ENCODE measurements at regions not wholly inside any gene's neighbourhood (a gene's known extent, or its start where the extent isn't known, plus 50 kb on each side); places are given as distances from the start of the nearest gene placed in this dataset.
"Not testable (repeated sequence)": the region's sequence is repeated elsewhere in the genome, so short reads cannot be mapped to it uniquely, and the experiment has no call there.

DNA sequence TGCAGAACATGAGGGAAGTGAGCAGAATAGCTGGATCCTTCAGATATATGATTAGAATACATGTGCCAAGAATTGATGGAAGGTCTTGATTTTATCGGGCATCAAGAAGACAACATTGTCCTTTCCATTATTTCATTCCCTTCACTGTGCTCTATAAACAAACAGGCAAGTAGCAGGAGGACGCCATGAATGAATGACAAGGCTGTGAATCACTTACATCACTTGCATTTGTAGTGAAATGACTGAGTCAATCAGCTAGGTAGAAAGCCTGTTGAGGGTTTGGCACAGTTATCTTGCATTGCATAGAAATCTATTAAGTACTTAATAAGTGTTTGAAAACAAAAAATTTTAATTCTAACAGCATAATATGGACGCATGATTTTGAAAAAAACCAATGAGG, 548.8 kb upstream of the IZUMO3 start:
- H3K4me3 Mint-ChIP-seq (ENCODE audit: unreplicated experiment): no peak overlapping the region
- H3K4me1 Mint-ChIP-seq (ENCODE audit: unreplicated experiment): no peaks in the 10 kb centered on the region
- H3K27ac Mint-ChIP-seq (ENCODE audit: unreplicated experiment): no peak overlapping the region
- H3K36me3 Mint-ChIP-seq (ENCODE audit: unreplicated experiment): no peaks in the 10 kb centered on the region
- TF ChIP-seq, protein P1, sequence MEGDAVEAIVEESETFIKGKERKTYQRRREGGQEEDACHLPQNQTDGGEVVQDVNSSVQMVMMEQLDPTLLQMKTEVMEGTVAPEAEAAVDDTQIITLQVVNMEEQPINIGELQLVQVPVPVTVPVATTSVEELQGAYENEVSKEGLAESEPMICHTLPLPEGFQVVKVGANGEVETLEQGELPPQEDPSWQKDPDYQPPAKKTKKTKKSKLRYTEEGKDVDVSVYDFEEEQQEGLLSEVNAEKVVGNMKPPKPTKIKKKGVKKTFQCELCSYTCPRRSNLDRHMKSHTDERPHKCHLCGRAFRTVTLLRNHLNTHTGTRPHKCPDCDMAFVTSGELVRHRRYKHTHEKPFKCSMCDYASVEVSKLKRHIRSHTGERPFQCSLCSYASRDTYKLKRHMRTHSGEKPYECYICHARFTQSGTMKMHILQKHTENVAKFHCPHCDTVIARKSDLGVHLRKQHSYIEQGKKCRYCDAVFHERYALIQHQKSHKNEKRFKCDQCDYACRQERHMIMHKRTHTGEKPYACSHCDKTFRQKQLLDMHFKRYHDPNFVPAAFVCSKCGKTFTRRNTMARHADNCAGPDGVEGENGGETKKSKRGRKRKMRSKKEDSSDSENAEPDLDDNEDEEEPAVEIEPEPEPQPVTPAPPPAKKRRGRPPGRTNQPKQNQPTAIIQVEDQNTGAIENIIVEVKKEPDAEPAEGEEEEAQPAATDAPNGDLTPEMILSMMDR (IDR thresholded peaks at IDR 0.05): no peak
- H3K9me3 Mint-ChIP-seq (ENCODE audit: unreplicated experiment): peaks cover 3% of the 10 kb centered on the region
- no peaks in the 10 kb centered on the region for H3K27me3 Mint-ChIP-seq (ENCODE audit: unreplicated experiment)
- no peak for DNase-seq (ENCODE audit: extremely low spot score, unreplicated experiment)

GRCh38 chr9:25078202-25078601, 532.5 kb upstream of the IZUMO3 start:
- no peak overlapping the region for H3K27ac Mint-ChIP-seq (ENCODE audit: unreplicated experiment)
- no peak overlapping the region for H3K4me3 Mint-ChIP-seq (ENCODE audit: unreplicated experiment)
- no peaks in the 10 kb centered on the region for H3K36me3 Mint-ChIP-seq (ENCODE audit: unreplicated experiment)
- DNase-seq (ENCODE audit: extremely low spot score, unreplicated experiment): no peak
- TF ChIP-seq, protein P1 (IDR thresholded peaks at IDR 0.05): no peak
- no peaks in the 10 kb centered on the region for H3K27me3 Mint-ChIP-seq (ENCODE audit: unreplicated experiment)
- no peaks in the 10 kb centered on the region for H3K4me1 Mint-ChIP-seq (ENCODE audit: unreplicated experiment)
- H3K9me3 Mint-ChIP-seq (ENCODE audit: unreplicated experiment): peaks cover 12% of the 10 kb centered on the region

DNA sequence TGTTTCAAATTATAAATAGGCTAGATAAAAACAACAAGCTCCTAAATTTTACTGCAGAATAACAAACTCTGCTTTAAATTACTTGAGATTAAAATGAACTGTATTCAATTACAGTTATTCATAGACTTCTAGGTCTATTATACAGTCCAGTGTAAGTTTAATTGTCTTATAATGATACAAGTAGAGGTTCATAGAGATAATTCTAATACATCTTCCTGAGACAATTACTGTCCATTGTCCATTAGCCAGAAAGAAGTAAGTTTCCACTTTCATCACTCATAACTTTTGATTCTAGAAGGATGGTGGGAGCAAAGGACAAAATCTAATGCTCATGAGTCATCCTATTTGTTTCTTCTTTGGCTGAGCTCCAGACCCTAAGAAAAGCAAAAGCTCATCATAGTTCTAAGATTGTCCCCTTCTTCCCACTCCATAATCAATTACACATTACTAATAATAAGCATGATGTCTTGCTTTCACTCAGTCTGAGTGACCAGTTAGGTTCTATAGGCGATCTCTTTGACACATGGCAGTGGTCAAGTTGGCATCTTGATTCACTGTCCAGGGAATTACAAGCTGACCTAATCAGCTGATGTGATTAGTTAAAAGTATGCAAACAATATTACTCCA, 502.5 kb upstream of the IZUMO3 start:
- no peak for DNase-seq (ENCODE audit: extremely low spot score, unreplicated experiment)
- Mint-ChIP-seq H3K4me1 (ENCODE audit: unreplicated experiment) (no peaks in the 10 kb centered on the region), H3K27ac (ENCODE audit: unreplicated experiment) (no peak overlapping the region), H3K36me3 (ENCODE audit: unreplicated experiment) (no peaks in the 10 kb centered on the region), H3K9me3 (ENCODE audit: unreplicated experiment) (peaks cover 8% of the 10 kb centered on the region), H3K4me3 (ENCODE audit: unreplicated experiment) (no peak overlapping the region), H3K27me3 (ENCODE audit: unreplicated experiment) (no peaks in the 10 kb centered on the region)
- TF ChIP-seq, protein P1 (IDR thresholded peaks at IDR 0.05): no peak

- not testable (repeated sequence) for H3K4me1 Mint-ChIP-seq (ENCODE audit: unreplicated experiment); H3K4me3 Mint-ChIP-seq (ENCODE audit: unreplicated experiment); DNase-seq (ENCODE audit: extremely low spot score, unreplicated experiment); H3K27ac Mint-ChIP-seq (ENCODE audit: unreplicated experiment); H3K36me3 Mint-ChIP-seq (ENCODE audit: unreplicated experiment); H3K27me3 Mint-ChIP-seq (ENCODE audit: unreplicated experiment)
- peaks cover 13% of the 10 kb centered on the region for H3K9me3 Mint-ChIP-seq (ENCODE audit: unreplicated experiment)
Observed at GRCh38 chr9:25045469-25045868, 499.8 kb upstream of the IZUMO3 start.

- H3K9me3 Mint-ChIP-seq (ENCODE audit: unreplicated experiment): peaks cover under 1% of the 10 kb centered on the region
- no peak overlapping the region for H3K4me3 Mint-ChIP-seq (ENCODE audit: unreplicated experiment)
- H3K27ac Mint-ChIP-seq (ENCODE audit: unreplicated experiment): no peak overlapping the region
- H3K4me1 Mint-ChIP-seq (ENCODE audit: unreplicated experiment): no peaks in the 10 kb centered on the region
- no peaks in the 10 kb centered on the region for H3K27me3 Mint-ChIP-seq (ENCODE audit: unreplicated experiment)
- TF ChIP-seq, protein P1 (IDR thresholded peaks at IDR 0.05): no peak
- no peak for DNase-seq (ENCODE audit: extremely low spot score, unreplicated experiment)
- no peaks in the 10 kb centered on the region for H3K36me3 Mint-ChIP-seq (ENCODE audit: unreplicated experiment)
Observed at GRCh38 chr9:25029743-25030142, 484.0 kb upstream of the IZUMO3 start.

DNA sequence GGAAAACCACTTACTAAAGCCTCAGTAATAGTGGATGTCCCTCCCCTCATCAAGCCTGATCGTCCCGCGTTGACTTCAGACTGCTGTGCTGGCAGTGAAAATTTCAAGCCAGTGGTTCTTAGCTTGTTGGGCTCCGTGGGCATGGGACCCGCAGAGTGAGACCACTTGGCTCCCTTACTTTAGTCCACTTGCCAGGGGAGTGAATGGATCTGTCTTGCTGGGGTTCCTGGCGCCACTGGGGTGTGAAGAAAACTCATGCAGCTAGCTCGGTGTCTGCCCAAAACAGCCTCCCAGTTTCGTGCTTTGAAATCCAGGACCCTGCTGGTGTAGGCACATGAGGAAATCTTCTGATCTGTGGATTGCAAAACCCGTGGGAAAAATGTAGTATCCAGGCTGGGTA, 480.0 kb upstream of the IZUMO3 start:
- DNase-seq (ENCODE audit: extremely low spot score, unreplicated experiment): no peak
- Mint-ChIP-seq H3K4me3 (ENCODE audit: unreplicated experiment) (no peak overlapping the region), H3K9me3 (ENCODE audit: unreplicated experiment) (peaks cover 25% of the 10 kb centered on the region), H3K27me3 (ENCODE audit: unreplicated experiment) (no peaks in the 10 kb centered on the region), H3K4me1 (ENCODE audit: unreplicated experiment) (no peaks in the 10 kb centered on the region), H3K36me3 (ENCODE audit: unreplicated experiment) (no peaks in the 10 kb centered on the region), H3K27ac (ENCODE audit: unreplicated experiment) (no peak overlapping the region)
- TF ChIP-seq, protein P1 (IDR thresholded peaks at IDR 0.05): no peak

Data from osteocyte (in vitro differentiated cells).